ENCODE measurements at regions not wholly inside any gene's neighbourhood (a gene's known extent, or its start where the extent isn't known, plus 50 kb on each side); places are given as distances from the start of the nearest gene placed in this dataset.

GRCh38 chr21:15241997-15242736 is 177.4 kb upstream of the NRIP1 start:
- Histone ChIP-seq H3K4me3 (no peak overlapping the region), H3F3A (ENCODE audit: low read depth) (no peaks in the 10 kb centered on the region), H3K79me2 (ENCODE audit: low read depth) (no peaks in the 10 kb centered on the region), H3K36me3 (no peaks in the 10 kb centered on the region), H3K27ac (no peak overlapping the region), H3K9me3 (ENCODE audit: low read depth) (no peaks in the 10 kb centered on the region), H3K4me1 (peaks cover 16% of the 10 kb centered on the region), H3K27me3 (no peaks in the 10 kb centered on the region), H4K20me1 (ENCODE audit: low read depth) (no peaks in the 10 kb centered on the region), H3K4me2 (peak overlapping the region; percentile 19), H3K9ac (no peak overlapping the region), H2AFZ (replicated peaks) (peak overlapping the region; percentile 53)
- H3K9me3 Mint-ChIP-seq: peaks cover 9% of the 10 kb centered on the region
- H3K4me3 Mint-ChIP-seq: no peak overlapping the region
- peaks cover 10% of the 10 kb centered on the region for H3K27me3 Mint-ChIP-seq (ENCODE audit: insufficient read depth, low read depth)
- DNase-seq (ENCODE audit: low spot score): peak; percentile 18
- H3K27ac Mint-ChIP-seq: no peak overlapping the region
- peaks cover 27% of the 10 kb centered on the region for H3K4me1 Mint-ChIP-seq
- no peak for TF ChIP-seq CTCF (IDR thresholded peaks at IDR 0.05)
- TF ChIP-seq EZH2 (IDR thresholded peaks at IDR 0.05): no peak
- no peak for TF ChIP-seq EZH2phosphoT487 (IDR thresholded peaks at IDR 0.05)
- no peaks in the 10 kb centered on the region for H3K36me3 Mint-ChIP-seq

DNA sequence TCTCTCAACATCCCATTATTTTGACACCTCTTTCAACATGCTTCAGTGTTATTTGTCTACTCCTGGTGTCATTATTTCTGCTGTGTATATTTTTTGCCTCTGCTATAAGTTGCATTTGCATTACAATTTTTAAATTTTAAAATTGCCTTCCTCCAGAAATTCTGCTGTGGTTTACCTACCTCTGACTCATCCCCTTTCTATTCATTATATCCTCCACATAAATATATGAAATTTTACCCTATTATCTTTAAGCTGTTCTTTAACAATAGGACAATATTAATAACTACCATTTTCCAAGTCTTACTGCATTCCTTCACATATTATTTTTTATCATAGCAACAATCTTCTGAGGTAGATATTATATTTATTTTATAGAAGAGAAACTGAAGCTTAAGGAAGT is 178.1 kb upstream of the NRIP1 start:
- Histone ChIP-seq H3K9ac (no peak overlapping the region), H3K36me3 (no peaks in the 10 kb centered on the region), H2AFZ (replicated peaks) (no peak overlapping the region), H3K4me1 (peaks cover 16% of the 10 kb centered on the region), H3K27me3 (no peaks in the 10 kb centered on the region), H3K79me2 (ENCODE audit: low read depth) (no peaks in the 10 kb centered on the region), H4K20me1 (ENCODE audit: low read depth) (no peaks in the 10 kb centered on the region), H3K27ac (no peak overlapping the region), H3K9me3 (ENCODE audit: low read depth) (no peaks in the 10 kb centered on the region), H3K4me3 (no peak overlapping the region), H3F3A (ENCODE audit: low read depth) (no peaks in the 10 kb centered on the region), H3K4me2 (no peak overlapping the region)
- Mint-ChIP-seq H3K27ac (no peak overlapping the region), H3K4me3 (no peak overlapping the region), H3K4me1 (peaks cover 27% of the 10 kb centered on the region), H3K36me3 (no peaks in the 10 kb centered on the region), H3K9me3 (peaks cover 9% of the 10 kb centered on the region), H3K27me3 (ENCODE audit: insufficient read depth, low read depth) (peaks cover 6% of the 10 kb centered on the region)
- TF ChIP-seq CTCF (IDR thresholded peaks at IDR 0.05): no peak
- no peak for TF ChIP-seq EZH2 (IDR thresholded peaks at IDR 0.05)
- TF ChIP-seq EZH2phosphoT487 (IDR thresholded peaks at IDR 0.05): no peak
- no peak for DNase-seq (ENCODE audit: low spot score)

DNA sequence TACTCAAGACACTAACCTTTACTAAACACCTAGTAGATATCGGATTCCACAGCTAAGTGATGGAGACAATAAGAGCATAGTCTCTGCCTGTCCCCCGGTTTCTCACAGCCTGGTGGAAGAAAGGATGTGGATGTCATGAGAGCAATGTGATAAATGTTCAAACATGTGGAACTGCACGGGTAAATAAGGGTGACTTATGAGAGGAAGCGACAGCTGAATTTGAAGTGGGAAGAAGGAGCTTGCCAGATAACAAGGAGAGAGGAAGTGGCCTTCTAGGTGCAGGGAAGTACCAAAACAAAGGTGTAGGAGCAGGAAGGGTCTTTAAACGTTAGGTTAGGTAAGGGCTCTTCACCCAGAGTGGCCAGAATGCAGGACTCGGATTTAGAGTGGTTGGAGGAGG is 178.6 kb upstream of the NRIP1 start:
- Histone ChIP-seq H3K4me3 (no peak overlapping the region), H3K79me2 (ENCODE audit: low read depth) (no peaks in the 10 kb centered on the region), H3K36me3 (no peaks in the 10 kb centered on the region), H3K4me1 (peaks cover 16% of the 10 kb centered on the region), H3K27ac (no peak overlapping the region), H3K9ac (no peak overlapping the region), H4K20me1 (ENCODE audit: low read depth) (no peaks in the 10 kb centered on the region), H2AFZ (replicated peaks) (no peak overlapping the region), H3K9me3 (ENCODE audit: low read depth) (no peaks in the 10 kb centered on the region), H3K4me2 (no peak overlapping the region), H3F3A (ENCODE audit: low read depth) (no peaks in the 10 kb centered on the region), H3K27me3 (no peaks in the 10 kb centered on the region)
- no peak for DNase-seq (ENCODE audit: low spot score)
- Mint-ChIP-seq H3K4me3 (no peak overlapping the region), H3K36me3 (no peaks in the 10 kb centered on the region), H3K4me1 (peaks cover 27% of the 10 kb centered on the region), H3K27me3 (ENCODE audit: insufficient read depth, low read depth) (peaks cover 6% of the 10 kb centered on the region), H3K9me3 (peaks cover 9% of the 10 kb centered on the region), H3K27ac (peak overlapping the region; percentile 1)
- TF ChIP-seq EZH2 (IDR thresholded peaks at IDR 0.05) (no peak), CTCF (IDR thresholded peaks at IDR 0.05) (no peak), EZH2phosphoT487 (IDR thresholded peaks at IDR 0.05) (no peak)

Data from neural progenitor cell (in vitro differentiated cells).